CD4-positive, alpha-beta T cell (primary cell): ENCODE measurements at regions not wholly inside any gene's neighbourhood (a gene's known extent, or its start where the extent isn't known, plus 50 kb on each side); places are given as distances from the start of the nearest gene placed in this dataset.

Experiments used
- ATAC-seq: fragments of 200-7000 bp; cut with Tn5 transposase; one replicate; pipeline ENCODE4 v1.10.0; 2022; ENCODE audit warnings: mild to moderate bottlenecking; ENCODE audit not compliant: poor library complexity
- CTCF ChIA-PET: fragments of 350-600 bp; sonication (Branson Sonifier 250); formaldehyde crosslinking; loops from one replicate; lab custom pipeline; 2021; ENCODE audit warnings: antibody characterized with exemption, inconsistent platforms; lab: Charles Lee
- POLR2A ChIA-PET: fragments of 350-600 bp; sonication (Branson Sonifier 250); formaldehyde crosslinking; loops from one replicate; lab custom pipeline; 2021; ENCODE audit warnings: antibody characterized with exemption, inconsistent platforms; lab: Charles Lee
- DNase-seq, 14 experiments: peaks; one replicate each; pipeline ENCODE4 v3.0.0-alpha.2; 2013 to 2020; ENCODE audit warnings: mixed read lengths in 2 of 14
- H3K27ac ChIP-seq, 2 donors: one replicate each; pipeline versions ENCODE4 v1.5.1 to v1.7.0; 2013; ENCODE audit warnings: low read length in 2 of 2, low read depth in 1 of 2, mild to moderate bottlenecking in 1 of 2
- H3K27me3 ChIP-seq, 2 experiments: 1 replicate in 1 of 2; 2 replicates in 1 of 2; pipeline versions ENCODE4 v1.6.1 to v1.7.0; 2013; ENCODE audit warnings: low read length in 2 of 2, control low read depth in 1 of 2, mild to moderate bottlenecking in 1 of 2, moderate library complexity in 1 of 2; ENCODE audit not compliant: insufficient read depth in 2 of 2, control insufficient read depth in 1 of 2
- H3K36me3 ChIP-seq: one replicate; pipeline ENCODE4 v1.6.1; 2013; ENCODE audit warnings: low read length, control low read depth; ENCODE audit not compliant: insufficient read depth
- H3K4me1 ChIP-seq: one replicate; pipeline ENCODE4 v1.6.1; 2013; ENCODE audit warnings: low read length, control low read depth; ENCODE audit not compliant: insufficient read depth
- H3K4me3 ChIP-seq: one replicate; pipeline ENCODE4 v1.5.1; 2013; ENCODE audit warnings: mild to moderate bottlenecking, low read length, moderate library complexity
- H3K9me3 ChIP-seq, 2 experiments: 1 replicate in 1 of 2; 2 replicates in 1 of 2; pipeline versions ENCODE4 v1.6.1 to v1.7.0; 2013; ENCODE audit warnings: low read length in 2 of 2, mild to moderate bottlenecking in 2 of 2, control low read depth in 1 of 2, moderate library complexity in 1 of 2; ENCODE audit not compliant: control insufficient read depth in 1 of 2, insufficient read depth in 1 of 2
- H3K27ac Mint-ChIP-seq: one replicate; pipeline ENCODE4 v1.8.0; 2020; ENCODE audit warnings: mixed read lengths
- H3K27me3 Mint-ChIP-seq: one replicate; pipeline ENCODE4 v1.8.0; 2021; ENCODE audit warnings: mixed read lengths
- H3K36me3 Mint-ChIP-seq: one replicate; pipeline ENCODE4 v1.8.0; 2021; ENCODE audit warnings: low read depth, mixed read lengths
- H3K4me1 Mint-ChIP-seq: one replicate; pipeline ENCODE4 v1.8.0; 2021; ENCODE audit warnings: low read depth, mixed read lengths
- H3K4me3 Mint-ChIP-seq: one replicate; pipeline ENCODE4 v1.8.0; 2020; ENCODE audit warnings: mild to moderate bottlenecking, mixed read lengths
- H3K9me3 Mint-ChIP-seq: one replicate; pipeline ENCODE4 v1.8.0; 2020; ENCODE audit warnings: mixed read lengths
- intact Hi-C, 2 experiments: fragments of 100-400 bp; cut with DNase I in 1 of 2; cut with micrococcal nuclease in 1 of 2; formaldehyde crosslinking; loops; one replicate each; pipeline versions ENCODE4 v1.15.1 to v1.9.0; 2023 to 2025; cut with DNase I, micrococcal nuclease
- TF ChIP-seq, protein P1 (sequence below): fragments of 200-600 bp; IDR thresholded peaks from one replicate; pipeline ENCODE4 v1.8.0; 2022; ENCODE audit warnings: antibody characterized with exemption, mild to moderate bottlenecking

DNA sequence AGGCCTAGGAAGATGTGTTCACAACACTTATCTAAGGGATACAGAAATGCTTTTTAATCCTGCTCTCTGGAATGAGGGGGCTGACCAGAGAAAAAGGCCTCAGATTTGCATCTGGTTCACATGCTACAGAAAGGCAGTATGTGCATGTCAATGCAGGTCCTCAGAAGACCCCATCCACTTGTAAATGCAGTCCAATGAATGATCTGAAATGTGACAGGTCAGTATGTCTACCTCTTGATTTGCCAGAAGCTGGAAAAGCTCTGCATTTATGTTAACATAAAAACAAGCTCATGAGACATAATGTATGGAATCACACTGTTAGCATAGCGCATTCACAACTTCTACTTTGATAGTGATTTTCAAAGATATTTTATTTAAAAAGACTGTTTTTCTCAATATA, 367.4 kb upstream of the CHORDC1 start:
- Histone ChIP-seq H3K4me1 (no peaks in the 10 kb centered on the region), H3K27ac (no peak overlapping the region), H3K36me3 (no peaks in the 10 kb centered on the region), H3K9me3 (no peaks in the 10 kb centered on the region), H3K4me3 (no peak overlapping the region), H3K27me3 (no peaks in the 10 kb centered on the region)
- Mint-ChIP-seq H3K27ac (no peak overlapping the region), H3K4me1 (no peaks in the 10 kb centered on the region), H3K27me3 (no peaks in the 10 kb centered on the region), H3K36me3 (no peaks in the 10 kb centered on the region), H3K4me3 (no peak overlapping the region), H3K9me3 (no peaks in the 10 kb centered on the region)
- TF ChIP-seq, protein P1, sequence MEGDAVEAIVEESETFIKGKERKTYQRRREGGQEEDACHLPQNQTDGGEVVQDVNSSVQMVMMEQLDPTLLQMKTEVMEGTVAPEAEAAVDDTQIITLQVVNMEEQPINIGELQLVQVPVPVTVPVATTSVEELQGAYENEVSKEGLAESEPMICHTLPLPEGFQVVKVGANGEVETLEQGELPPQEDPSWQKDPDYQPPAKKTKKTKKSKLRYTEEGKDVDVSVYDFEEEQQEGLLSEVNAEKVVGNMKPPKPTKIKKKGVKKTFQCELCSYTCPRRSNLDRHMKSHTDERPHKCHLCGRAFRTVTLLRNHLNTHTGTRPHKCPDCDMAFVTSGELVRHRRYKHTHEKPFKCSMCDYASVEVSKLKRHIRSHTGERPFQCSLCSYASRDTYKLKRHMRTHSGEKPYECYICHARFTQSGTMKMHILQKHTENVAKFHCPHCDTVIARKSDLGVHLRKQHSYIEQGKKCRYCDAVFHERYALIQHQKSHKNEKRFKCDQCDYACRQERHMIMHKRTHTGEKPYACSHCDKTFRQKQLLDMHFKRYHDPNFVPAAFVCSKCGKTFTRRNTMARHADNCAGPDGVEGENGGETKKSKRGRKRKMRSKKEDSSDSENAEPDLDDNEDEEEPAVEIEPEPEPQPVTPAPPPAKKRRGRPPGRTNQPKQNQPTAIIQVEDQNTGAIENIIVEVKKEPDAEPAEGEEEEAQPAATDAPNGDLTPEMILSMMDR: no peak
- DNase-seq: no peak
- ATAC-seq: no peak
- intact Hi-C loops: no loop called here
- ChIA-PET POLR2A (no interaction called here), CTCF (no interaction called here)

DNA sequence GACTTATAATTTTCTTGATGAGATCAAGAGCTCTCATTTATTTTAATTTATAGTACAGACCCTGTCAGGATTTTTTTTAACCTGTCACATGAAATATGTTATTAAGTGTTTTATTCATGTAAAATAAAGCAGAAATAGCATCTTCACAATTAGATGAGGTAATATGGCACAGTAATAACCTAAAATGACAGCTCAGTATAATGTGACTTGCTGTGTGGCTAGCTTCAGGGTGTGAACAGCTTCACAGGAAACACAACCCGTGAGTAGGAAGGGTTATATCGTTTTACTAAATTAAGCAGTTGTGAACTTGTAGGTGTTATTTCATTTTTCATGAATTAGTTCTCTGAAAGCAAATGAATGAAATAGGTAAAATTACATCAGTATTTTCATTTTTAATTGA, 366.9 kb upstream of the CHORDC1 start:
- Histone ChIP-seq H3K4me1 (no peaks in the 10 kb centered on the region), H3K4me3 (no peak overlapping the region), H3K27me3 (no peaks in the 10 kb centered on the region), H3K9me3 (no peaks in the 10 kb centered on the region), H3K27ac (no peak overlapping the region), H3K36me3 (no peaks in the 10 kb centered on the region)
- ATAC-seq (no peak), DNase-seq (peak in 1 of 14 experiments; percentile 1)
- intact Hi-C loops: no loop called here
- Mint-ChIP-seq H3K36me3 (no peaks in the 10 kb centered on the region), H3K27me3 (no peaks in the 10 kb centered on the region), H3K27ac (no peak overlapping the region), H3K9me3 (no peaks in the 10 kb centered on the region), H3K4me3 (no peak overlapping the region), H3K4me1 (no peaks in the 10 kb centered on the region)
- CTCF ChIA-PET: no interaction called here
- TF ChIP-seq, protein P1: no peak
- POLR2A ChIA-PET: no interaction called here

DNA sequence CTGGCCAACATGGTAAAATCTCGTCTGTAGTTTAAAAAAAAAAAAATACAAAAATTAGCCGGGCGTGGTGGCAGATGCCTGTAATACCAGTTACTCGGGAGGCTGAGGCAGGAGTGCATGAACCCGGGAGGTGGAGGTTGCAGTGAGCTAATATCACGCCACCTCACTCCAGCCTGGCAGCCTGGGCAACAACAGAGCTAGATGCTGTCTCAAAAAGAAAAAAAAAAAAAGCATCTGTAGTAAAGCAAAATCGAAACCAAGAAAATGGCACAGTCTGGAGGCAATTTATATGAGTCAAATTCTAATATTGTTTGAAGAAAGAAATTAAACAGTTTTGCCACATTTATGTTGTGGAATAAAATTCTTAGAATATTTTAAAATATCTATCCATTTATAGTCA, 365.0 kb upstream of the CHORDC1 start:
- Mint-ChIP-seq H3K4me3 (no peak overlapping the region), H3K27me3 (no peaks in the 10 kb centered on the region), H3K36me3 (no peaks in the 10 kb centered on the region), H3K4me1 (no peaks in the 10 kb centered on the region), H3K27ac (no peak overlapping the region), H3K9me3 (no peaks in the 10 kb centered on the region)
- Histone ChIP-seq H3K27me3 (no peaks in the 10 kb centered on the region), H3K4me3 (no peak overlapping the region), H3K36me3 (no peaks in the 10 kb centered on the region), H3K9me3 (peaks cover 0 to 5% of the 10 kb centered on the region in 2 experiments), H3K27ac (no peak overlapping the region), H3K4me1 (no peaks in the 10 kb centered on the region)
- DNase-seq (no peak), ATAC-seq (no peak)
- TF ChIP-seq, protein P1: no peak
- ChIA-PET CTCF (no interaction called here), POLR2A (no interaction called here)
- intact Hi-C loops: no loop called here
